ENCODE measurements at regions not wholly inside any gene's neighbourhood (a gene's known extent, or its start where the extent isn't known, plus 50 kb on each side); places are given as distances from the start of the nearest gene placed in this dataset.

DNA sequence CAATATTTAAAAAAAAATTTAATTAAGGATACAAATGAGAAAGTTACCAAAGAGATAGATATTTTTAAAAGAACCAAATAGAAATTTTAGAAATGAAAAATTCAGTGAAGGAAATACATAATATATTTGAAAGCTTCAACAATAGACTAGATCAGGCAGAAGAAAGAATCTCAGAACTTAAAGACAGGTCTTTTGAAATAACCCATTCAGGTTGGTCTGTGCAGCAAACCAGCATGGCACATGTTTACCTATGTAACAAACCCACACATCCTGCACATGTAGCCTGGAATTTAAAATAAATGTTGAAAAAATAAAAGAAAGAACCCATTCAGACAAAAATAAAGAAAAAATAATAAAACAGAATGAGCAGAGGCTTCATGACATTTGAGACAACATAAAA is 221.1 kb upstream of the ID4 start:
- no peak overlapping the region for H3K27ac ChIP-seq (ENCODE audit: insufficient read depth, low read length)
- ATAC-seq (ENCODE audit: low read depth): no peak
- H3K4me3 ChIP-seq (ENCODE audit: insufficient read depth, low read depth, low read length): no peak overlapping the region
- H3K4me1 ChIP-seq (ENCODE audit: control insufficient read depth, insufficient read depth, low read length): no peaks in the 10 kb centered on the region
- DNase-seq: no peak
- H2AK9ac ChIP-seq (replicated peaks; ENCODE audit: low read depth, low read length, poor library complexity): no peak overlapping the region
- H3K9me1 ChIP-seq (ENCODE audit: insufficient read depth, low read length): no peaks in the 10 kb centered on the region
- no peaks in the 10 kb centered on the region for H3K79me1 ChIP-seq (ENCODE audit: low read depth in 1 of 2, low read length in 2 of 2)
- H3K9ac ChIP-seq (ENCODE audit: low read depth, low read length): no peak overlapping the region
- H3K4ac ChIP-seq (ENCODE audit: low read depth, low read length): no peak overlapping the region
- in situ Hi-C loops (cut with MboI; ENCODE audit: low sequenced_read_pairs): no loop called here
- ChIA-PET CTCF (no interaction called here), POLR2A (ENCODE audit: unreplicated experiment) (no interaction called here)
- no peaks in the 10 kb centered on the region for H4K20me1 ChIP-seq (ENCODE audit: insufficient read depth, low read length)
- no peak overlapping the region for H3K4me2 ChIP-seq (ENCODE audit: low read depth, low read length)
- no peak overlapping the region for H3K18ac ChIP-seq (ENCODE audit: low read depth, low read length)
- intact Hi-C loops (cut with micrococcal nuclease): no loop called here
- H2BK120ac ChIP-seq (ENCODE audit: low read depth, low read length): no peak overlapping the region
- H4K5ac ChIP-seq (ENCODE audit: low read depth, low read length): no peak overlapping the region
- no peak overlapping the region for H3K14ac ChIP-seq (replicated peaks; ENCODE audit: low read depth, low read length)
- no peak overlapping the region for H4K8ac ChIP-seq (ENCODE audit: low read depth in 2 of 2, low read length in 2 of 2)
- no peaks in the 10 kb centered on the region for H3K36me3 ChIP-seq (ENCODE audit: control insufficient read depth, insufficient read depth, low read length)
- no peak overlapping the region for H2BK20ac ChIP-seq (ENCODE audit: low read depth, low read length)
- no peak for TF ChIP-seq POLR2A (IDR thresholded peaks at IDR 0.05; ENCODE audit: low read depth, low read length)
- TF ChIP-seq CHD1 (IDR thresholded peaks at IDR 0.05; ENCODE audit: low read depth, low read length): no peak
- no peak for TF ChIP-seq RFX5 (IDR thresholded peaks at IDR 0.05; ENCODE audit: low read depth, low read length)
- TF ChIP-seq, protein P1, sequence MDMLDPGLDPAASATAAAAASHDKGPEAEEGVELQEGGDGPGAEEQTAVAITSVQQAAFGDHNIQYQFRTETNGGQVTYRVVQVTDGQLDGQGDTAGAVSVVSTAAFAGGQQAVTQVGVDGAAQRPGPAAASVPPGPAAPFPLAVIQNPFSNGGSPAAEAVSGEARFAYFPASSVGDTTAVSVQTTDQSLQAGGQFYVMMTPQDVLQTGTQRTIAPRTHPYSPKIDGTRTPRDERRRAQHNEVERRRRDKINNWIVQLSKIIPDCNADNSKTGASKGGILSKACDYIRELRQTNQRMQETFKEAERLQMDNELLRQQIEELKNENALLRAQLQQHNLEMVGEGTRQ (IDR thresholded peaks at IDR 0.05; ENCODE audit: low read depth, low read length): no peak
- no peak for TF ChIP-seq RCOR1 (IDR thresholded peaks at IDR 0.05; ENCODE audit: insufficient replicate concordance, low read length)
- TF ChIP-seq RAD21 (IDR thresholded peaks at IDR 0.05; ENCODE audit: low read length): no peak
- no peak for TF ChIP-seq SMC3 (IDR thresholded peaks at IDR 0.05; ENCODE audit: low read depth, low read length)
- TF ChIP-seq MAFK (IDR thresholded peaks at IDR 0.05; ENCODE audit: low read depth, low read length): no peak
- TF ChIP-seq, protein P2, sequence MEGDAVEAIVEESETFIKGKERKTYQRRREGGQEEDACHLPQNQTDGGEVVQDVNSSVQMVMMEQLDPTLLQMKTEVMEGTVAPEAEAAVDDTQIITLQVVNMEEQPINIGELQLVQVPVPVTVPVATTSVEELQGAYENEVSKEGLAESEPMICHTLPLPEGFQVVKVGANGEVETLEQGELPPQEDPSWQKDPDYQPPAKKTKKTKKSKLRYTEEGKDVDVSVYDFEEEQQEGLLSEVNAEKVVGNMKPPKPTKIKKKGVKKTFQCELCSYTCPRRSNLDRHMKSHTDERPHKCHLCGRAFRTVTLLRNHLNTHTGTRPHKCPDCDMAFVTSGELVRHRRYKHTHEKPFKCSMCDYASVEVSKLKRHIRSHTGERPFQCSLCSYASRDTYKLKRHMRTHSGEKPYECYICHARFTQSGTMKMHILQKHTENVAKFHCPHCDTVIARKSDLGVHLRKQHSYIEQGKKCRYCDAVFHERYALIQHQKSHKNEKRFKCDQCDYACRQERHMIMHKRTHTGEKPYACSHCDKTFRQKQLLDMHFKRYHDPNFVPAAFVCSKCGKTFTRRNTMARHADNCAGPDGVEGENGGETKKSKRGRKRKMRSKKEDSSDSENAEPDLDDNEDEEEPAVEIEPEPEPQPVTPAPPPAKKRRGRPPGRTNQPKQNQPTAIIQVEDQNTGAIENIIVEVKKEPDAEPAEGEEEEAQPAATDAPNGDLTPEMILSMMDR (conservative IDR thresholded peaks at IDR 0.05; ENCODE audit: low read depth, low read length): no peak
- no peak for TF ChIP-seq MAZ (IDR thresholded peaks at IDR 0.05; ENCODE audit: borderline replicate concordance, low read depth, low read length)
- TF ChIP-seq CEBPB (IDR thresholded peaks at IDR 0.05; ENCODE audit: low read depth, low read length): no peak
- TF ChIP-seq FOS (IDR thresholded peaks at IDR 0.05; ENCODE audit: low read depth, low read length): no peak
- TF ChIP-seq, protein P3, sequence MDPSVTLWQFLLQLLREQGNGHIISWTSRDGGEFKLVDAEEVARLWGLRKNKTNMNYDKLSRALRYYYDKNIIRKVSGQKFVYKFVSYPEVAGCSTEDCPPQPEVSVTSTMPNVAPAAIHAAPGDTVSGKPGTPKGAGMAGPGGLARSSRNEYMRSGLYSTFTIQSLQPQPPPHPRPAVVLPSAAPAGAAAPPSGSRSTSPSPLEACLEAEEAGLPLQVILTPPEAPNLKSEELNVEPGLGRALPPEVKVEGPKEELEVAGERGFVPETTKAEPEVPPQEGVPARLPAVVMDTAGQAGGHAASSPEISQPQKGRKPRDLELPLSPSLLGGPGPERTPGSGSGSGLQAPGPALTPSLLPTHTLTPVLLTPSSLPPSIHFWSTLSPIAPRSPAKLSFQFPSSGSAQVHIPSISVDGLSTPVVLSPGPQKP (IDR thresholded peaks at IDR 0.05; ENCODE audit: borderline replicate concordance, low read depth, low read length): no peak
- no peak for TF ChIP-seq BHLHE40 (IDR thresholded peaks at IDR 0.05; ENCODE audit: low read depth, low read length)
- H2BK15ac ChIP-seq (ENCODE audit: low read depth, low read length): no peak overlapping the region
- no peak overlapping the region for H2AK5ac ChIP-seq (ENCODE audit: low read depth, low read length)
- H3K56ac ChIP-seq (ENCODE audit: extremely low read depth, insufficient read depth, low read length): no peak overlapping the region
- no peak overlapping the region for H3K23ac ChIP-seq (ENCODE audit: low read depth, low read length)
- H3K27me3 ChIP-seq (ENCODE audit: control insufficient read depth, insufficient read depth, low read length): no peaks in the 10 kb centered on the region
- BruUV-seq (replicated peaks): no TSS peak
- no peak overlapping the region for H2BK5ac ChIP-seq (ENCODE audit: low read depth, low read length, poor library complexity, severe bottlenecking)
- peaks cover 14% of the 10 kb centered on the region for H3K9me3 ChIP-seq (ENCODE audit: control insufficient read depth, insufficient read depth, low read length)
- no peak overlapping the region for H4K91ac ChIP-seq (ENCODE audit: insufficient read depth, low read depth, low read length)
- no peak overlapping the region for H2AFZ ChIP-seq (replicated peaks; ENCODE audit: low read length, poor library complexity)
- dilution Hi-C loops (cut with HindIII; ENCODE audit: low sequenced_read_pairs, unreplicated experiment): no loop called here

All from IMR-90 (cell line).